Neural cell (in vitro differentiated cells): ENCODE measurements at regions not wholly inside any gene's neighbourhood (a gene's known extent, or its start where the extent isn't known, plus 50 kb on each side); places are given as distances from the start of the nearest gene placed in this dataset.

Experiments
- EP300 ChIP-seq: fragments of 450-650 bp; conservative IDR thresholded peaks from 2 replicates; pipeline ENCODE4 v1.6.1; 2014; ENCODE audit warnings: antibody characterized with exemption, mild to moderate bottlenecking, moderate library complexity; ENCODE audit not compliant: poor library complexity, severe bottlenecking
- EZH2 ChIP-seq: fragments of 200-600, 300-800 bp; shearing (Covaris generic), sonication (generic); IDR thresholded peaks from 2 replicates; pipeline ENCODE4 v1.6.1; 2014; ENCODE audit warnings: antibody characterized with exemption, low read length, borderline replicate concordance, mild to moderate bottlenecking; ENCODE audit not compliant: insufficient read depth, poor library complexity, severe bottlenecking
- MXI1 ChIP-seq: fragments of 450-650 bp; conservative IDR thresholded peaks from 2 replicates; pipeline ENCODE4 v1.6.1; 2014; ENCODE audit warnings: antibody characterized with exemption, mild to moderate bottlenecking; ENCODE audit not compliant: poor library complexity, severe bottlenecking
- POLR2AphosphoS5 ChIP-seq: IDR thresholded peaks from 2 replicates; pipeline ENCODE4 v1.6.1; 2012
- RAD21 ChIP-seq: fragments of 450-650 bp; conservative IDR thresholded peaks from 2 replicates; pipeline ENCODE4 v1.6.1; 2014; ENCODE audit warnings: antibody characterized with exemption, mild to moderate bottlenecking, moderate library complexity
- SMC3 ChIP-seq: fragments of 450-650 bp; conservative IDR thresholded peaks from 2 replicates; pipeline ENCODE4 v1.6.1; 2014; ENCODE audit warnings: antibody characterized with exemption, mild to moderate bottlenecking, moderate library complexity; ENCODE audit not compliant: poor library complexity
- TAF1 ChIP-seq: IDR thresholded peaks from 2 replicates; pipeline ENCODE4 v1.6.1; 2012; ENCODE audit warnings: low read depth
- TF ChIP-seq, protein P1 (sequence below): fragments of 450-650 bp; IDR thresholded peaks from 2 replicates; pipeline ENCODE4 v1.5.1; 2014; ENCODE audit warnings: antibody characterized with exemption, mild to moderate bottlenecking, moderate library complexity; ENCODE audit not compliant: poor library complexity, severe bottlenecking
- TF ChIP-seq, protein P2 (sequence below): IDR thresholded peaks from 2 replicates; pipeline ENCODE4 v1.6.1; 2012; ENCODE audit warnings: borderline replicate concordance

DNA sequence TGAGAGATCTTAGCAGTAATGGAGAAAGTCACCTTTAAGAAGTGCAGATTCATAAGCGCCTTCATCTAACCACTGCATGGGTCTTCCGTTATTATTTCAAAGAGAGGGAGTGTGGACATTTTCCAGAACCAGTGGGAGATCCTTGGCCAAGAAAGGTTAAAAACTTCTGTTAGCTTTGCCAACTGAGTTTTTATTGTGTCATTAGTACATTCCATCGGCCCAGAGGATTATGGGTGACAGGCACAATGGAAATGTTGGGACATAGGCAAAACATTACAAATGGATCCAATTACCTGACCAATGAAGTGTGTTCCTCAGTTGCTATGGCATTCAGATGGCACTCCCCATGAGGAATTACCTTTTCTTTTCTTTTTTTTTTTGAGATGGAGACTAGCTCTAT is 115.5 kb downstream of the PPIAL4G start:
- TF ChIP-seq EP300 = no peak
- TF ChIP-seq, protein P1, sequence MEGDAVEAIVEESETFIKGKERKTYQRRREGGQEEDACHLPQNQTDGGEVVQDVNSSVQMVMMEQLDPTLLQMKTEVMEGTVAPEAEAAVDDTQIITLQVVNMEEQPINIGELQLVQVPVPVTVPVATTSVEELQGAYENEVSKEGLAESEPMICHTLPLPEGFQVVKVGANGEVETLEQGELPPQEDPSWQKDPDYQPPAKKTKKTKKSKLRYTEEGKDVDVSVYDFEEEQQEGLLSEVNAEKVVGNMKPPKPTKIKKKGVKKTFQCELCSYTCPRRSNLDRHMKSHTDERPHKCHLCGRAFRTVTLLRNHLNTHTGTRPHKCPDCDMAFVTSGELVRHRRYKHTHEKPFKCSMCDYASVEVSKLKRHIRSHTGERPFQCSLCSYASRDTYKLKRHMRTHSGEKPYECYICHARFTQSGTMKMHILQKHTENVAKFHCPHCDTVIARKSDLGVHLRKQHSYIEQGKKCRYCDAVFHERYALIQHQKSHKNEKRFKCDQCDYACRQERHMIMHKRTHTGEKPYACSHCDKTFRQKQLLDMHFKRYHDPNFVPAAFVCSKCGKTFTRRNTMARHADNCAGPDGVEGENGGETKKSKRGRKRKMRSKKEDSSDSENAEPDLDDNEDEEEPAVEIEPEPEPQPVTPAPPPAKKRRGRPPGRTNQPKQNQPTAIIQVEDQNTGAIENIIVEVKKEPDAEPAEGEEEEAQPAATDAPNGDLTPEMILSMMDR = no peak
- TF ChIP-seq MXI1 = no peak
- no peak for TF ChIP-seq EZH2
- TF ChIP-seq POLR2AphosphoS5 = no peak
- TF ChIP-seq SMC3 = no peak
- TF ChIP-seq, protein P2, sequence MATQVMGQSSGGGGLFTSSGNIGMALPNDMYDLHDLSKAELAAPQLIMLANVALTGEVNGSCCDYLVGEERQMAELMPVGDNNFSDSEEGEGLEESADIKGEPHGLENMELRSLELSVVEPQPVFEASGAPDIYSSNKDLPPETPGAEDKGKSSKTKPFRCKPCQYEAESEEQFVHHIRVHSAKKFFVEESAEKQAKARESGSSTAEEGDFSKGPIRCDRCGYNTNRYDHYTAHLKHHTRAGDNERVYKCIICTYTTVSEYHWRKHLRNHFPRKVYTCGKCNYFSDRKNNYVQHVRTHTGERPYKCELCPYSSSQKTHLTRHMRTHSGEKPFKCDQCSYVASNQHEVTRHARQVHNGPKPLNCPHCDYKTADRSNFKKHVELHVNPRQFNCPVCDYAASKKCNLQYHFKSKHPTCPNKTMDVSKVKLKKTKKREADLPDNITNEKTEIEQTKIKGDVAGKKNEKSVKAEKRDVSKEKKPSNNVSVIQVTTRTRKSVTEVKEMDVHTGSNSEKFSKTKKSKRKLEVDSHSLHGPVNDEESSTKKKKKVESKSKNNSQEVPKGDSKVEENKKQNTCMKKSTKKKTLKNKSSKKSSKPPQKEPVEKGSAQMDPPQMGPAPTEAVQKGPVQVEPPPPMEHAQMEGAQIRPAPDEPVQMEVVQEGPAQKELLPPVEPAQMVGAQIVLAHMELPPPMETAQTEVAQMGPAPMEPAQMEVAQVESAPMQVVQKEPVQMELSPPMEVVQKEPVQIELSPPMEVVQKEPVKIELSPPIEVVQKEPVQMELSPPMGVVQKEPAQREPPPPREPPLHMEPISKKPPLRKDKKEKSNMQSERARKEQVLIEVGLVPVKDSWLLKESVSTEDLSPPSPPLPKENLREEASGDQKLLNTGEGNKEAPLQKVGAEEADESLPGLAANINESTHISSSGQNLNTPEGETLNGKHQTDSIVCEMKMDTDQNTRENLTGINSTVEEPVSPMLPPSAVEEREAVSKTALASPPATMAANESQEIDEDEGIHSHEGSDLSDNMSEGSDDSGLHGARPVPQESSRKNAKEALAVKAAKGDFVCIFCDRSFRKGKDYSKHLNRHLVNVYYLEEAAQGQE = no peak
- TF ChIP-seq TAF1 = no peak
- no peak for TF ChIP-seq RAD21
